ENCODE measurements at regions not wholly inside any gene's neighbourhood (a gene's known extent, or its start where the extent isn't known, plus 50 kb on each side); places are given as distances from the start of the nearest gene placed in this dataset.

DNA sequence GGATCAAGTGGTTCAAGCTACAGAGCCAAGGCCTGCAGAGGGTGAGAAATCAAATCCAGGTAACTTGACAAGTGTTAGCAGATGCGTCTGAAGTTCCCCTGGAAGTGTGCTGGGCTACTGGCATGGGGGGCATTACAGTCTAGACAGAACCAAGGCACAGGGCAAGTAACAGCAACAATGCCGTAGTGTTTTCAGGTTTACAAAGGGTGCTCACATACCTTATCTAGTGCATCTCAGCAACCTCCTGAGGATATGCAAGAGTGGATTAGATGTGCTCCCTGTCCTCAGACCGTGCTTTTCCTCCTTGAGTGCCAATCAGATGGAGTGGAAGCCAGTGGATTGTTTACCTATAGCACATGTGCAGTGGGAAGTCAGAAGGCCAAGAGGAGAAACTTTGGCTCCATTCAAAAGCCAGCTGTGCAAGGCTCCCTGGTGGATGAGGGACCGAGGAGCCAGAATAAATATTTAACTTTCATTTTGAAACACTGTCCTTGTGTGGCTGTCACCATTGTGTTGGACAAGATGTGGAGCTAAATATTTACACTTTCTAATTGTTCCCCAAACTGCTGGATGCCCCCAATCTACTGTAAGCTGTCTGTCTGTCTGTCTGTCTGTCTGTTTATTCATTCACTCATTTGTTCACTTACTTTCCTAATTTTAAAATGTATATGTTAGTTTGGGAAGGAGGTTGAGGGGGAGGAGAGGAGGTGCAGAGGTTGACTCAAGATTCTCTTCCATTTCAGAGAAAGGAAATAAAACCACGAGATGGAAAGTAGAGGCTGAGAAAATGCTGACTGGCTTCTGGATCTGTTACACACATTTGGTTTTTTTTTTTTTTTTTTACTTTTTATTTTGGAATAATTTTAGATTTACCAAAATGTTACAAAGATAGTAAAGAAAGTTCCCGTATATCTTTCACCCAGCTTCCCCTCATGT is 184.0 kb upstream of the PARP11 start:
- intact Hi-C loops (cut with micrococcal nuclease), result no loop called here

DNA sequence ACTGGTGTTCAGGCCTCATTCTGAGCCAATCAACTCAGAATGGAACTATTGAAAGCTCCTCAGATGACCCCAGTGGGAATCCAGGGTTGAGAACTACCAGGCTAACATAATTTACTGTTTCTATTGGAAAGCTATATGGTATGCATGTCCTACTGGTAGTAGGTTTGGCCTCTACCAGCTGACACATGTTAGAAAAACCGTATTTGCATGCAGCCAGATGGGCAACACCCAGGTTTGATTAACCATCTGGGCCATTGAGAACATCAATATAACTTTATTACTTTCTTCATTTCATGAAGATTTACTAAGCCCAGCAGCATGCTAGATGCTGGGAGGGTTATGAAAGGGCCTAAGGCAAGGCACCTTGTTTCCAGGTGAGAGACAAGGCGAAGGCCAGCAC is 181.4 kb upstream of the PARP11 start:
- intact Hi-C loops (cut with micrococcal nuclease), result no loop called here

DNA sequence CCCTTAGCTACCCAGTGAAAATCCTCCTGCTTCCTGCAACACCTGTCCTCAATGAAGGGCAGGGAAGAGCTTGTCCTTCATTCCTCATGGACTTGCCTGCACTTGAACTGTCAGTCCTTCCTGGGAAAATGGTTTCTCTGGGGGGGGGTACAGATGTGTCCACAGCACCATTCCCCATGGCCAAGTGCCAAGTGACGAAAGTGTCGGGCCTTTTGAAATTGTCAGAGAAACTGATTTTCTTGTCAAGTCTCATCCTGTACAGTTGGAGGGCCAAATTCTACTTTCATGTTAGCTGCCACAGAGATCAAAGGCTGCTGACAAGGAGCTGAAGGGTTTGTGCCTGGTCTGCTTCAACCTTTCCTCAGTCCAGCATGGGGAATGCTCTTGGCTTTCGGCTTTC is 179.5 kb upstream of the PARP11 start:
- intact Hi-C loops (cut with micrococcal nuclease), result no loop called here

DNA sequence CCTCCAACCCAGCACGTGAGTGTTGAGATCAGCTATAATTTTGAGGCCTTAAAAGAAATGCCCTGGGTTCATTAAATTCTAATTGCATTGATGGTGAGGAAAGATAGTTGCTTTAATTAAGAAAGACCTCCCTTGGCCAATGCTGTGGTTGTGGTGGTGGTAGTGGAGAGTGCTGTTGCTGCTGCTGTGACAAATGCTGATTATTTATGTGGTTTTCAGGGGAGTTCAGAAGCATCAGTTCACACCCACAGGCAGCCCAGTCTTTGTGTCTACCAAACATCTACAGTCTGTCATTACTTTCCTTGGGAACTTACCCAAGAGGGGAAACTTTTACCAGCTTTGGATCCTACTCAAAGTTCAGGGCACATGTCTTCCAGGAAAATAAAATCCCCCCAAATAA is 178.4 kb upstream of the PARP11 start:
- intact Hi-C loops (cut with micrococcal nuclease), result no loop called here

DNA sequence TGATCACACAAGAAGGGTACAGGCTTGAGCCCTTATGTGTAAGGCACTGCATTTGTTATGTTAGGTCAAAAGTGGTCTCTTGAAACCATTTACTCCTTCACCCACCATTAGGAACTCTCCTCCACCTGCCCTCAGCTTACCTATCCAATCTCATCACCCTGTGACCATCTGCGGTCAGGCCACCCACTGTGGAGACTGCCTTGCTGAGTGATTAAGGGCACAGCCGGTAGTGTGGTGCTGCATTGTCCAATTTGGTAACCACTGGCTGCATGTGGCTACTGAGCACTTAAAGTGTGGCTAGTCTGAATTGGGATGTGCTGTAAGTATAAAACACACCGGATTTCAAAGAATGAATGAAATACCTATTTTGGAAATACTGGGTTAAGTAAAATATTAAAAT is 177.1 kb upstream of the PARP11 start:
- intact Hi-C loops (cut with micrococcal nuclease), result no loop called here

DNA sequence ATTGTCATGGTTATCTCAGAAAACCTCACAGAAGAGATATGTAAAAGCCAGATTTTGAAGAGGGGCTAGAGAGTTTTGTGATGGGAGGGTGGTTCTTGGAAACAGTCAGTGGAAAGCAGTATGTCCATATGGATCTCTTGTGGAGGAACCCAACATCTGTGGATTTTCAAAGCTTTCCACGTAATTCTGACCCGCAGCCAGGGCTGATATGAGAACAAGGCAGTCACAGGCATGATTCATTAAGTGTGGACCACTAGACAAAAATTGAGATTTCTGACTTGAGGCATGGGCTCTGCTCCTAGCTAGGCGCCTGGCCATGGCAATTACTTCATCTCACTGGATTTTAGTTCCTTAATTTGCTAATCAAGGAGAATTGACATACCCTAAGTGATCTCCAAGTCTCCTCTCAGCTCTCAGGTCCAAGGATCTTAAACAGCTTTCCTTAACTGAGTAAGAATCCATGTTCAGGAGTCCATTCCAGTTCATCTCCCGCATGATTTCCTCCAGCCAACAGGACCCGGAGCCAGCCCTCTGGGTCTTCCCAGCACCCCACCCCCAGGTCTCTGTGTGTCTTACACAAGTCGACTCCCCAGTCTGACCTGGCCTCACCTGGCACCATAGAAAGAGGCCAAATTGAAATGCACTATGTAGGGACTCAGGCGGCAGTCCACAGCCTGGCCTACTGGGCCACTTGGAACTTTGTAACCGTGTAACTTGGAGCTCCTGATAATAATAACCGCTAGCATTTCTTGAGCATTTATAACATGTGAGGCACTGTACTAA is 176.3 kb upstream of the PARP11 start:
- intact Hi-C loops (cut with micrococcal nuclease), result no loop called here

DNA sequence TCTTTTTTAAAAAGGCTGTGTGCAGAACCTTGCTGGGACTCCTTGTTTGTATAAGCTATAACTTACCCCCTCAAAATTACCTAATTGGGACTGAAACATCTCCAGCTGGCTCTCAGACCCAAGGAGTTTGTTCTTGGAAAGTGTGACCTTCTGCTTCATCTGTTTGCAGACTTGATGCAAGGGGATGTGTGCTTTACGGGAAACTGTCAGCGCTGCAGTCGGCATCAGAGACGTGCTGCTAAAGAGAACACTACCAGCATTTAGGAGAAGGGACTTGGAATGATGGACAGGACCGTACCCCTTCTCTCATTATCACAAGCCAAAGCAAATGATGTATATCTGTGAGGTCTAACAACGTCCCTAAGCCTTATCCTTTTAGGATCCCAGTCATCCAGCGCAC is 174.2 kb upstream of the PARP11 start:
- intact Hi-C loops (cut with micrococcal nuclease), result no loop called here

DNA sequence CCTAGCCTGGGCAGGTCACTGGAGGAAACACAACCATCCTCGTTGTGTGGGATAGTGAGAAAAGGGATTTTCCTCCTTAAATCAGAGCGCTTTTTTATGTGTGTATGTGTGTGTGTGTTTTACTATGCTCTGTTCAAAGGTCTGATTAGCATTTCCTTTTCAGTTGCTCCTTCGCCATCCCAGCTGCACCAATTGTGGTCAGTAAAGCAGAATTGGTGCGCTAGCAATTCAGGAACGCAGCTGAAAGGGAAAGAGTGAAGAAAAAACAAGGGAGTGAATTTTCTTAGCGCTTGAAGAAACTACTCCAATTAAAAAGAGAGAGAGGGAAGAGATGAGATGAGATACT is 173.3 kb upstream of the PARP11 start:
- intact Hi-C loops (cut with micrococcal nuclease), result no loop called here

DNA sequence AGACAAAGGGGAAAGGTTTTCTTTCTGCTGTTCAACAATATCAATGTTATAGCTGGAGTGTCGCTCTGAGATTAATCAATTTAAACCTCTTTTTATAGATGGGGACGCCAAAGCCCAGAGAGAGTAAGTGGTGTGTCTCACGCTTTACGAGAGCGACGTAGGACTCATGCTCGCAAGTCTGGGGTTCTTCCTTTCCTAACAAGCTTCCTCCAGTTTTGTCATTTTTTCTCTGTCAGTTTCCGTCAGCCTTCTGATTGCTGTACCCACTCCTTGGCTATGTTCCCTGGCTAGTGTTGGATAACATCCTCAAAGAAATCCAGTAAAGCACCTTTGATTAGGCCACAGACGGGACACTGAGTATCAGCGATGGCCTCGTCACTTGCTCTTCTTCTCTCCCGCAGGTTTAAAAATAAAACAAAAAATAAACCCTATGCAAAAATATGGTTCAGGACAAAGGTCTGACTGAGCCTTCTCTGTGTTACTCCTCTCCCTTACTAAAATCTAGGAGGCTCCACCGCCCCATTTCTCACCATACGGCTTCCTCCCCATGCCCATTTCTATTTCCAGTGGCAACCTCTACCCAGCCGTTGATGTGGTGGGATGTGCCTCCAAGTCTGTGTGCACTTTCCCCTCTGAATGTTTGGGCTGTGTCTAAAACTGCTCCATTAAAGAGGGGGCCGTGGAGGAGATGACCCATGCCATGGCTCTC is 172.7 kb upstream of the PARP11 start:
- intact Hi-C loops (cut with micrococcal nuclease), result no loop called here

DNA sequence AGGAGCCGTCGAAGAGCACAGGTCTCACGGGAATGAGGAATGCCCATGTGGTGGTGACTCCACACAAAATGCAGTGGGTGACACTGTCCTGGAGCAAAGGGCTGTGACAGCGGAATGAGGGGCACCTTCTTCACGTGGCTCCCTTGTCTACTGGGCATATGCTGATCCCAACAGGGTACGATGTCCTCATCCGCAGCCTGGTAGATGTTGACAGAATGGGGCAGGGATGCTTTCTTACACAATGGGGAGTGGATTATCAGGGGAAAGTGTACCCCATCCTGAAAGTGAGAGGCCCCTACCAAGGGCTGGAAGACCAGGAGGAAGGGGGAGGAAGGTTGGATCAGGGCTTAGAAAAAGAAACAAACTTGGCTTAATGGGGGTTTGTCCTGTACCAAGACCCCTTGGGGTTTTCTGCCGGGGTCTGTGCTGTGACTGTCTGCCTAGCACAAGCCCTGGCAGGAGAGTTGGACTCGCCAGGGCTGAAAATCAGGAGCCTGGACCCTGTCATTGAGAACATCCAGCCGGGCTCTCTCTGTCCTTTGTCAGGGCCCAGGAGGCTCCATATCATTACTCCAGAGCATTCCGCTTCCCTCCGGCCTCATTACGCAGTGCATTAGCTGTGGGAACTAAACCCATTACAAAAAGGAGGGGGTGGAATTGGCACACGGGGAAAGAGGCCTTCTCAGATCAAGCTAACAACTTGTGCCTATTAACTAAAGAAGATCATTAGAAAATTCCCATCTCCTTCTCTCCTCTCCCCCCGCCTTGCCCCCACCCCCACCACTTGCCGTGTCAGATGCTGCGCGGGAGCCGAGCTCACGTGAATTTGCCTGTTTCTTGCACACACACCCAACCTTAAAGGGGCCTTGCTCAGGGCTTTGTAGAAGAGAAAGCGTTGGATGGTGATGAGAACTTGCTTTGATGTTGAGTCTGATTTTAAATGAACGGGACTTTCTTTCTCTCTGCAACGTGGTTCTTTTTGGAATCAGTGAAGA is 171.8 kb upstream of the PARP11 start:
- intact Hi-C loops (cut with micrococcal nuclease), result no loop called here

DNA sequence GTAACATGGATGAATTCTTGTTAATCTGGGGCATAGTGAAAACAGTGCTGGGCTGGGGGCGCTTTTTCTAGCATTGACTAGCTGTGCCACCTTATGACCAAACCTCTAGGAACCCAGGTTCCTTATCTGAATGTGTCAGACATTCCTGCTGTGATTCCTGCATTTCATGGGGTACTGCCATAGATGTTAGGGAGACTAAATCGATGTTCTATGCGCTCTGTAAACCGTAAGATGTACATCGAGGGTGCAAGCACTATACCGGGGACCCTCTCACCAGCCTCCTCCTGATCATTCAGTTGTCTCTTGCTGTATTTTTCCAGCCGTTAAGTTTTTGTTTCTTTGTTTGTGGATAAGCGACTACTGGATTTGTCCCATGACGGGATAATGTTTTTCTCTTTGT is 170.9 kb upstream of the PARP11 start:
- intact Hi-C loops (cut with micrococcal nuclease), result no loop called here

DNA sequence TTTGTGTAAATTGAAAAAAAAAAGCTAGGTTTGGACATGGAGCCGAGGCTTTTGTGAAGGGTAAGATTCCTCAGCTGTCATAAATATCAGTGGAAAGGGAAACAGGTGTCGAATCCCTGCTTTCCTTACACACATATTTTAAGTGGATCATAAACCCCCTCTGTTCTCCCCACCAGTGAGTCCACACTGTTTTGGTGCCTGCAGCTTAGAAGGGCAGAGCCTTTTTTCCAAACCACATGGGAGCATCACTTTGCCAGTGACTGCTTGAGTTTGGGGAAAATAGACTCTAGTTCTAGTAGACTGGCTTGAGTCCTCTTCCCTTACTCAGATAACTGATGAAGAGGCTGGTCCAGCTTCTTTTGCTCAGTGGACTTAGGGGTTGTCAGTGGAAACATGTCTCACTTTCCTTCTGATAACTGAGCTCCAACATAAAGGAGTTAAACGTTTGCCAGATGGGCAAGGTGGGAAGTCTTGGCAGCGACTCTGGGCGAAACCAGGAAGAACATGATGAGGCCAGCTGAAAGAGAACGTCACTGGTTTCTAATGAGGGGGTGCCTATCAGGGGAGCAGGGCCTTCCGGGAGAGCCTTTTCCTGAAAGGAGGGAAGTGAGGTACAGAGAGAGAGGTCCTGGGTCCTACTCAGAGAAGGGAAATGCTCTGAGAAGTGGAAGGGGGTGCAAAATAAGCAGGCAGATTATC is 168.1 kb upstream of the PARP11 start:
- intact Hi-C loops (cut with micrococcal nuclease), result no loop called here

DNA sequence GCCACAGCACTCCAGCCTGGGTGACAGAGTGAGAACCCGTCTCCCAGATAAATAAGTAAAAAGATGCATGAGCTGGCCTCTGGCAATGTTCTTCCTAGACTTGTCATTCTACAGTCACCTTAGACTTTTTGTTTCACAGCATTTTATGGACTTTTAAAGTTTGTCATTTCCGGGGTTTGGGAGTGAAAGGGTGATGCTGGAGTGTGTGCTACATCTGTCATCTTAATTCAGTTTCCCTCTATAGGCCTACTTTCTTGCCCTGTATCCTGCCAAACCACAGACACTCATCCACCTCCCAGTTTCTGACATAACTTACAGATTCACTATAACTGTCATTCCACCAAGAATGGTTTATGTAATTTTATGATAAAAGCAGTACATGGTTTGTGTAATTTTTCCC is 166.7 kb upstream of the PARP11 start:
- intact Hi-C loops (cut with micrococcal nuclease), result no loop called here

DNA sequence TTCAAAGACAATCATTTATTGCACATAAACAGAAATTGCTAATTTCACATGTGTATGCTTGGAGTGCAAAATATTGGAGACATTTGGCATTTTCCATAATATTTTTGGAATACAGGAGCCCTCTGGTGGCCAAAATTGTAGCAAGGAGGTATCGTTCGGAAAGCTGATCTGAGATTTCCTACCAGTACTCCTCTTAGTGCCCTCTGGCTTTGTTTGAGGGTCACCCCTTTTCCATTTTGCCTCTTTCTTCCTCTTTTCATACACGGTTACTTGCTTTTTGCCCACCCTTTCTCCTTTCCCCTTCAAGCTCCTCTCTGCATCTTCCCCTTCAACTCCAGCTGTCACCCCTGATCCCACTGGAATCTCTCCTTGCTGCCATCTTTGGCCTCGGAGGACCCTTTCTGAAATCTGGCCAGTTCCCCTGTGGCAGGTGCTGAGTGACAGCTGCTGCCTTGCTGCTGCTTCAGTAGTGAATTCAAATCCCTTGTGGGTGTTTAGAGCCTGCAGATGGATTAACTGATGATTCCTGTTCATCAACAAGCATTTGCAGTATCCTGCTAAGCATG is 164.6 kb upstream of the PARP11 start:
- intact Hi-C loops (cut with micrococcal nuclease), result loop anchor here (2.0 kb wide), 1 partner anchor 153 kb away; no protein-coding TSS in a partner anchor

DNA sequence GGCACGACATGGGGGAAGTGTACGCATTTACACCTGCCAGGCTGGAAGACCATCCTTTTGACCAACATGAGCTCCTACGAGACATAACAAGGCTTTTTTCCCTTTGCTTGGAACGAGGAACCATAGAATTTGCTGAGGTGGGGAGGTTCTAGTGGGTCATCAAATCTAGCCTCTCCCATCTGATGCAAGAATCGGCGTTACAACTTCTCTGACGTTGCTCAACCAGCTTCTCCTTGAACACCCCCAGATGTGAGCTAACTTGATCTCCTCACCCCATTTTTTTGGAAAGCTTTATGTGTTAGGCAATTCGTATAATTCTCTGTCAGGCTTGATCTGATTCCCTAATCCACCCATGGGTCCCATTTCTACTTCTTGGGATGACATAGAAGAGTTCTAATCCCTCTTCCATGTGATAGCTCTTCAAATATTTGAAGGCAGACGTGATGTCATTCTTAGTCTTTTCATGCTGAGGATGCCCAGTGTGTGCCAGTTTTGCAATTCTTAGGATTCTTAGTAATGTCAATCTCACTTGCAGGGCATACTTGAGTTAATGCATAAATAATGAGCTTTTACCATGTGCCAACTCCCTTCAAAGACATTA is 163.6 kb upstream of the PARP11 start:
- intact Hi-C loops (cut with micrococcal nuclease), result loop anchor here (2.0 kb wide), 1 partner anchor 152 kb away; no protein-coding TSS in a partner anchor

DNA sequence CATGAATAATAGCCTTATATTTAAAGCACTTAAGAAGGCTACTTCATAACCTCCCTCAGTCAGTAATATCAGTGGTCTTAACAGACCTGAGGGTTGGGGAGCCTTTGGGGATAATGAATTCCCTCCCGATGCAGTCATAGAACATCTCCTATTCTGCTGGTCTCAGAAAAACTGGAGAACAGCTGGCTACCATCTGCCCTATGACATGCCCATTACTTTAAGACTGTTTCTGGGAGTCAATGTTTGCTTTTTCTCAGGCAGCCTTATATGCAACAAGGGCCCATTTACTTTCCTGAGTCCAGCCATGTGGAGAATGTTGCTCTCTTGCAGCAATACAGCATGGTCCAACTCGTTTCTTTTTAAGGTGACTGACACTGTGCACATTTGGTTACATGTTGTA is 161.7 kb upstream of the PARP11 start:
- intact Hi-C loops (cut with micrococcal nuclease), result no loop called here

DNA sequence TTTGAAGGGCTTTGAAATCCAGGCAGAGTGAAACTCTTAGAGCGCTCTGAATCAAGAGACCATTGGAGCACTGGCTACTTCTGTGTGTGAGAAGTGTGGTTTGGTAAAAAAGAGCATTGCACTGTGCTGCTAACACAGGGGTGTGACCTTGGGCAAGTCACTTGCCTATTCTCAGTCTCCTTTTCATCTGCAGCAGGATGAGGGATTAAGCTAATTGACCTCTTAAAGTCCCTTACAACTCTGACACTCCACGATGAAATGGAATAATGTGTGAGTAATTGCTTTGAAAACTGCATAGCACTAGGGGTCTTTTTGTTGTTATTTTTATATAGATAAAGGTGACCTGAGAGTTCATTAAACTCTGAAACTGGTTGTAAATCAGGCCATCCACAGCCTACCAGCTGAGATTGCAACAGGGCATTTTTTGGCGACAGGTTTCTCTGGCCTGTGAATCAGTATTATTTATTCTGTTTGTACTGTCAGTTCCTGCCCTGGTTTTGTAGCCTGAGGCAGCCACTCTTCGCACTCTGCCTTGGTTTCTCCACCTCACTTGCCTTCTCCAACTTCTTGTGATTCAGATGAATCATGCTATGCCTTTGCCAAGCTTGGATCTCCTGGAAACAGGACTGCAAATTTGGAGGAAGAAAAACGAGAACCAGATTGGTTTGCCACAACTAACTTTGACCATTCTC is 159.9 kb upstream of the PARP11 start:
- intact Hi-C loops (cut with micrococcal nuclease), result no loop called here

DNA sequence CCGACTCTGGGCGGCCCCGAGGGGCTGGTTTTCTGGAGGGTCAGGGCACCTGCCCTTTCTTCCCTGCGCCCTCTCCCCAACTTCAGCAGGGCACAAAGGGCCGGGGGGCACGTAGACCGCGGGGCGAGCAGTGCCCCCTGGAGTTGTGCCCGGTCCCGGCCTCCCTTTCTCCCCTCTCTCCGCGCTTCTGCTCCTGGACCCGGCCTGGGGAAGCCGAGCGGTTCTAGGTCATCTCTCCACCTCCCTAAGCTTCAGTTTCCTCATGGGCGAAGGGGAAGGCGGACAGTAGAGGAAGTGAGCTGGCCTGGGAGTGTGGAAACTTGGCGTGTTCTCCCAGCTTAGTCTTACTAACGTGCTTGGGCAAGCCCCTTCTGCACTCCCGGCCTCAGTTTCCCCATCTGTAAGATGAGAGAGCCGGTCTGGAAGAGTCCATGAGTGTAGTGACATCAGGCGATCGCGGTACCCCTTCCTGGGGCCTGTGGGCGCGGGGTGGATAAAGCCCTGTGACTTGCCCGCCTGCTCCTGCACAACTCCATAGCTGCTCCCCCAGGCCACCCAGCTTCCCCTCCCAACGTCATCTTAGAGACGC is 158.6 kb upstream of the PARP11 start:
- intact Hi-C loops (cut with micrococcal nuclease), result loop anchor here (2.0 kb wide), 1 partner anchor 241 kb away; the partner anchor contains the start of gene CCND2
